HEK293T (cell line): ENCODE measurements at regions not wholly inside any gene's neighbourhood (a gene's known extent, or its start where the extent isn't known, plus 50 kb on each side); places are given as distances from the start of the nearest gene placed in this dataset.

Experiments used
- BHLHE40 ChIP-seq: fragments of 450-650 bp; IDR thresholded peaks from 2 replicates; pipeline ENCODE4 v1.6.1; 2016; ENCODE audit warnings: mild to moderate bottlenecking, moderate library complexity, borderline replicate concordance
- CTBP1 ChIP-seq: fragments of 450-650 bp; IDR thresholded peaks from 2 replicates; pipeline ENCODE4 v1.6.1; 2016; ENCODE audit warnings: borderline replicate concordance
- ELF4 ChIP-seq: fragments of 450-650 bp; IDR thresholded peaks from 2 replicates; pipeline ENCODE4 v1.6.1; 2017; ENCODE audit warnings: antibody characterized with exemption
- FOXA1 ChIP-seq: fragments of 450-650 bp; IDR thresholded peaks from 2 replicates; pipeline ENCODE4 v1.6.1; 2016; ENCODE audit warnings: mild to moderate bottlenecking
- FOXK2 ChIP-seq: fragments of 450-650 bp; IDR thresholded peaks from 2 replicates; pipeline ENCODE4 v1.6.1; 2016; ENCODE audit warnings: mild to moderate bottlenecking
- FOXM1 ChIP-seq: fragments of 450-650 bp; IDR thresholded peaks from 2 replicates; pipeline ENCODE4 v1.6.1; 2017; ENCODE audit warnings: mild to moderate bottlenecking, borderline replicate concordance
- L3MBTL2 ChIP-seq: fragments of 450-650 bp; conservative IDR thresholded peaks from 2 replicates; pipeline ENCODE4 v1.6.1; 2016; ENCODE audit warnings: mild to moderate bottlenecking
- LEF1 ChIP-seq: fragments of 450-650 bp; IDR thresholded peaks from 2 replicates; pipeline ENCODE4 v1.6.1; 2017; ENCODE audit warnings: mild to moderate bottlenecking, borderline replicate concordance
- NFRKB ChIP-seq: fragments of 450-650 bp; IDR thresholded peaks from 2 replicates; pipeline ENCODE4 v1.6.1; 2016; ENCODE audit warnings: mild to moderate bottlenecking, moderate library complexity
- SP1 ChIP-seq: fragments of 450-650 bp; IDR thresholded peaks from 2 replicates; pipeline ENCODE4 v1.6.1; 2017
- SUZ12 ChIP-seq: fragments of 450-650 bp; IDR thresholded peaks from 2 replicates; pipeline ENCODE4 v1.6.1; 2016; ENCODE audit warnings: mild to moderate bottlenecking
- TARDBP ChIP-seq: fragments of 450-650 bp; IDR thresholded peaks from 2 replicates; pipeline ENCODE4 v1.6.1; 2016
- ZNF384 ChIP-seq: fragments of 450-650 bp; IDR thresholded peaks from 2 replicates; pipeline ENCODE4 v1.6.1; 2016
- TF ChIP-seq, protein P1 (sequence below): fragments of 450-650 bp; IDR thresholded peaks from 2 replicates; pipeline ENCODE4 v1.6.1; 2016

DNA sequence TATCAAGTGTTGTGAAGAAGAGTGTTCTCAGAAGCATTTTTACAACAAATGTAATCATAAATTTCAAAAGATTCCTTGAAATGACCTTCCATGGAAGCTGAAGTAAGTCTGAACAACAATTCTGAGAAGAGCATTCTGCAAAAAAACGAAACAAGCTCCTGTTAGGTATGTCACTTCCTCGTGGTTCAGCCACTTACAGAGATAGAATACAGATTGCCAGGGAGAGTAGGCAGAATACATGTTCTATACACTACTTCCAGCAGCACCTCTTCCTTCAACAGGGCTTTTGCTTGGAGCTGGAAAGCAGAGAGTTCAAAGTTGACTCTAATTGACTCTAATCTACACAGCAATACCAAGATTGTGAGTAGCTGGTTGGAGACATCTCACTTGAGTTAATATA lies 274.5 kb downstream of the ADGRA3 start:
- TF ChIP-seq SP1: no peak
- TF ChIP-seq, protein P1, sequence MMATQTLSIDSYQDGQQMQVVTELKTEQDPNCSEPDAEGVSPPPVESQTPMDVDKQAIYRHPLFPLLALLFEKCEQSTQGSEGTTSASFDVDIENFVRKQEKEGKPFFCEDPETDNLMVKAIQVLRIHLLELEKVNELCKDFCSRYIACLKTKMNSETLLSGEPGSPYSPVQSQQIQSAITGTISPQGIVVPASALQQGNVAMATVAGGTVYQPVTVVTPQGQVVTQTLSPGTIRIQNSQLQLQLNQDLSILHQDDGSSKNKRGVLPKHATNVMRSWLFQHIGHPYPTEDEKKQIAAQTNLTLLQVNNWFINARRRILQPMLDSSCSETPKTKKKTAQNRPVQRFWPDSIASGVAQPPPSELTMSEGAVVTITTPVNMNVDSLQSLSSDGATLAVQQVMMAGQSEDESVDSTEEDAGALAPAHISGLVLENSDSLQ: no peak
- no peak for TF ChIP-seq ZNF384
- no peak for TF ChIP-seq FOXA1
- TF ChIP-seq LEF1: no peak
- TF ChIP-seq SUZ12: no peak
- TF ChIP-seq ELF4: no peak
- TF ChIP-seq BHLHE40: no peak
- TF ChIP-seq NFRKB: no peak
- TF ChIP-seq FOXK2: no peak
- no peak for TF ChIP-seq L3MBTL2
- TF ChIP-seq FOXM1: no peak
- no peak for TF ChIP-seq TARDBP
- TF ChIP-seq CTBP1: no peak
